Keratinocyte (primary cell): ENCODE measurements at regions not wholly inside any gene's neighbourhood (a gene's known extent, or its start where the extent isn't known, plus 50 kb on each side); places are given as distances from the start of the nearest gene placed in this dataset.

Experiments
- DNase-seq: peaks from one replicate; pipeline ENCODE4 v3.0.0-alpha.2; 2011; ENCODE audit warnings: low read depth, missing footprints, low spot score
- FAIRE-seq: peaks from 2 replicates; lab custom pipeline; 2011; peaks lifted over from hg19 to GRCh38; lab: Jason Lieb, UNC
- H2AFZ ChIP-seq: 2 replicates; pipeline ENCODE4 v1.6.0; 2012; ENCODE audit warnings: low read length, control low read depth, inconsistent platforms; ENCODE audit not compliant: control insufficient read depth
- H3K27ac ChIP-seq: 2 replicates; pipeline ENCODE4 v1.5.1; 2011; ENCODE audit warnings: low read length; ENCODE audit not compliant: control insufficient read depth, insufficient read depth
- H3K27me3 ChIP-seq: 3 replicates; pipeline ENCODE4 v1.6.0; 2011; ENCODE audit warnings: low read length; ENCODE audit not compliant: control insufficient read depth, insufficient read depth; ENCODE audit errors: extremely low read depth
- H3K36me3 ChIP-seq, 2 experiments: 2 replicates in 1 of 2; 3 replicates in 1 of 2; pipeline ENCODE4 v1.5.1; 2011; ENCODE audit warnings: low read length in 2 of 2, mild to moderate bottlenecking in 1 of 2; ENCODE audit not compliant: control insufficient read depth in 2 of 2, insufficient read depth in 2 of 2; ENCODE audit errors: extremely low read depth in 1 of 2
- H3K4me1 ChIP-seq: 3 replicates; pipeline ENCODE4 v1.5.1; 2011; ENCODE audit warnings: low read length; ENCODE audit not compliant: control insufficient read depth, insufficient read depth; ENCODE audit errors: extremely low read depth
- H3K4me2 ChIP-seq: 3 replicates; pipeline ENCODE4 v1.6.0; 2011; ENCODE audit warnings: low read depth, low read length; ENCODE audit not compliant: control insufficient read depth, insufficient read depth; ENCODE audit errors: extremely low read depth
- H3K4me3 ChIP-seq, 3 experiments: fragments of 200-600 bp in 1 of 3; sonication (generic) in 1 of 3; 2 replicates in 2 of 3; 3 replicates in 1 of 3; pipeline ENCODE4 v1.5.1; 2011 to 2016; ENCODE audit warnings: low read length in 3 of 3, mild to moderate bottlenecking in 3 of 3, control low read depth in 2 of 3, inconsistent platforms in 1 of 3, low read depth in 1 of 3, mixed read lengths in 1 of 3, mixed run types in 1 of 3, moderate library complexity in 1 of 3; ENCODE audit not compliant: control insufficient read depth in 2 of 3, insufficient read depth in 2 of 3; ENCODE audit errors: extremely low read depth in 1 of 3
- H3K79me2 ChIP-seq: 2 replicates; pipeline ENCODE4 v1.6.0; 2012; ENCODE audit warnings: low read length; ENCODE audit not compliant: control insufficient read depth, insufficient read depth
- H3K9ac ChIP-seq: 3 replicates; pipeline ENCODE4 v1.6.0; 2011; ENCODE audit warnings: low read length; ENCODE audit not compliant: control insufficient read depth, insufficient read depth; ENCODE audit errors: extremely low read depth
- H3K9me1 ChIP-seq: 3 replicates; pipeline ENCODE4 v1.6.0; 2011; ENCODE audit warnings: low read length; ENCODE audit not compliant: control insufficient read depth, insufficient read depth; ENCODE audit errors: extremely low read depth
- H3K9me3 ChIP-seq: 2 replicates; pipeline ENCODE4 v1.5.1; 2012; ENCODE audit warnings: low read depth, low read length; ENCODE audit not compliant: control insufficient read depth
- H4K20me1 ChIP-seq: 3 replicates; pipeline ENCODE4 v1.6.0; 2011; ENCODE audit warnings: low read length; ENCODE audit not compliant: control insufficient read depth, insufficient read depth; ENCODE audit errors: extremely low read depth
- CTCF ChIP-seq, 3 experiments: IDR thresholded peaks in 1 of 3; conservative IDR thresholded peaks in 1 of 3; optimal IDR thresholded peaks in 1 of 3; 2 replicates in 2 of 3; 3 replicates in 1 of 3; pipeline versions ENCODE3 to v1.5.1; 2011; ENCODE audit warnings: low read length in 3 of 3, mild to moderate bottlenecking in 3 of 3, moderate library complexity in 2 of 3, control low read depth in 1 of 3, inconsistent platforms in 1 of 3; ENCODE audit not compliant: insufficient read depth in 2 of 3; ENCODE audit errors: extremely low read depth in 1 of 3
- EZH2 ChIP-seq: IDR thresholded peaks from one replicate; pipeline ENCODE4 v1.6.1; 2012; ENCODE audit warnings: inconsistent platforms, mild to moderate bottlenecking, low read length, moderate library complexity
- dilution Hi-C: fragments of 300-500 bp; cut with MboI; formaldehyde crosslinking; loops from one replicate; pipeline ENCODE4 v1.7.0; 2020; ENCODE audit warnings: low sequenced_read_pairs; ENCODE audit not compliant: extremely low pct_ligation_motif_present

GRCh38 chr2:176597916-176598315 is 328.7 kb downstream of the MTX2 start:
- H3K4me2 ChIP-seq = no peak overlapping the region
- dilution Hi-C loops = no loop called here
- no peak overlapping the region for H3K4me3 ChIP-seq
- DNase-seq (no peak), FAIRE-seq (no peak)
- H3K36me3 ChIP-seq = no peaks in the 10 kb centered on the region
- H3K79me2 ChIP-seq = no peaks in the 10 kb centered on the region
- H3K27me3 ChIP-seq = no peaks in the 10 kb centered on the region
- H3K9me3 ChIP-seq = no peaks in the 10 kb centered on the region
- H3K4me1 ChIP-seq = no peaks in the 10 kb centered on the region
- H3K9ac ChIP-seq = no peak overlapping the region
- no peaks in the 10 kb centered on the region for H4K20me1 ChIP-seq
- H3K9me1 ChIP-seq = no peaks in the 10 kb centered on the region
- no peak for TF ChIP-seq CTCF (optimal IDR thresholded peaks at IDR 0.05 in 1 of 3, IDR thresholded peaks at IDR 0.05 in 1 of 3, conservative IDR thresholded peaks at IDR 0.05 in 1 of 3; ENCODE audit: extremely low read depth in 1 of 3, insufficient read depth in 2 of 3, low read length in 3 of 3)
- no peak for TF ChIP-seq EZH2
- no peak overlapping the region for H3K27ac ChIP-seq
- H2AFZ ChIP-seq = no peak overlapping the region

- no peak overlapping the region for H3K4me3 ChIP-seq
- no peak overlapping the region for H3K9ac ChIP-seq
- FAIRE-seq = no peak
- H3K36me3 ChIP-seq = no peaks in the 10 kb centered on the region
- dilution Hi-C loops = no loop called here
- H3K4me1 ChIP-seq = no peaks in the 10 kb centered on the region
- no peaks in the 10 kb centered on the region for H4K20me1 ChIP-seq
- no peak for DNase-seq
- no peaks in the 10 kb centered on the region for H3K9me3 ChIP-seq
- no peaks in the 10 kb centered on the region for H3K9me1 ChIP-seq
- H3K27ac ChIP-seq = no peak overlapping the region
- H3K4me2 ChIP-seq = no peak overlapping the region
- no peaks in the 10 kb centered on the region for H3K27me3 ChIP-seq
- no peaks in the 10 kb centered on the region for H3K79me2 ChIP-seq
- no peak overlapping the region for H2AFZ ChIP-seq
- no peak for TF ChIP-seq CTCF (optimal IDR thresholded peaks at IDR 0.05 in 1 of 3, IDR thresholded peaks at IDR 0.05 in 1 of 3, conservative IDR thresholded peaks at IDR 0.05 in 1 of 3; ENCODE audit: extremely low read depth in 1 of 3, insufficient read depth in 2 of 3, low read length in 3 of 3)
- TF ChIP-seq EZH2 = no peak
These were observed 329.1 kb downstream of the MTX2 start for GRCh38 chr2:176598351-176598750.
